IMR-90 (cell line): ENCODE measurements at regions not wholly inside any gene's neighbourhood (a gene's known extent, or its start where the extent isn't known, plus 50 kb on each side); places are given as distances from the start of the nearest gene placed in this dataset.
A peak's percentile ranks its signal among the peaks of the same experiment; 100 is the strongest.

Experiments used
- ATAC-seq: fragments of 200-7000 bp; cut with Tn5 transposase; 2 replicates; pipeline ENCODE4 v1.9.1; 2020; ENCODE audit warnings: low read depth, mild to moderate bottlenecking, moderate library complexity
- BruUV-seq: library from RNA; stranded (reverse); fragments of 400-500 nt; replicated peaks from 2 replicates; lab custom pipeline; 2021; lab: Mats Ljungman, UMichigan
- CTCF ChIA-PET: fragments of 300-600 bp; formaldehyde crosslinking; extraction: SDS; loops from one replicate; lab custom pipeline; 2021; ENCODE audit warnings: antibody characterized with exemption; lab: Yijun Ruan, JAX
- POLR2A ChIA-PET: fragments of 300-600 bp; sonication (Branson Sonifier 250); formaldehyde crosslinking; loops from one replicate; lab custom pipeline; 2022; ENCODE audit warnings: antibody characterized with exemption; ENCODE audit not compliant: unreplicated experiment; lab: Charles Lee
- DNase-seq: peaks from one replicate; pipeline ENCODE4 v3.0.0; 2013
- H2AFZ ChIP-seq: replicated peaks from 2 replicates; pipeline ENCODE3; 2013; ENCODE audit warnings: low read length, mild to moderate bottlenecking; ENCODE audit not compliant: poor library complexity
- H2AK5ac ChIP-seq: 2 replicates; pipeline ENCODE4 v1.6.1; 2013; ENCODE audit warnings: low read depth, low read length, inconsistent platforms
- H2AK9ac ChIP-seq: replicated peaks from 2 replicates; pipeline ENCODE3; 2013; ENCODE audit warnings: mild to moderate bottlenecking, low read depth, low read length, moderate library complexity; ENCODE audit not compliant: poor library complexity
- H2BK120ac ChIP-seq: 2 replicates; pipeline ENCODE4 v1.6.1; 2013; ENCODE audit warnings: low read depth, low read length, inconsistent platforms
- H2BK15ac ChIP-seq: 3 replicates; pipeline ENCODE4 v1.6.1; 2013; ENCODE audit warnings: low read depth, low read length, inconsistent platforms
- H2BK20ac ChIP-seq: 2 replicates; pipeline ENCODE4 v1.6.1; 2013; ENCODE audit warnings: low read depth, mild to moderate bottlenecking, inconsistent platforms, low read length, moderate library complexity
- H2BK5ac ChIP-seq: 2 replicates; pipeline ENCODE4 v1.6.1; 2013; ENCODE audit warnings: mild to moderate bottlenecking, low read depth, low read length, inconsistent platforms; ENCODE audit not compliant: poor library complexity, severe bottlenecking
- H3K14ac ChIP-seq: replicated peaks from 2 replicates; pipeline ENCODE4 v1.6.1; 2013; ENCODE audit warnings: low read depth, low read length, inconsistent platforms
- H3K18ac ChIP-seq: 2 replicates; pipeline ENCODE4 v1.6.1; 2013; ENCODE audit warnings: low read depth, low read length, control low read depth
- H3K23ac ChIP-seq: 2 replicates; pipeline ENCODE4 v1.6.1; 2013; ENCODE audit warnings: low read depth, low read length, inconsistent platforms
- H3K27ac ChIP-seq: 2 replicates; pipeline ENCODE4 v1.5.1; 2013; ENCODE audit warnings: mild to moderate bottlenecking, control low read depth, low read length; ENCODE audit not compliant: insufficient read depth
- H3K27me3 ChIP-seq: 2 replicates; pipeline ENCODE4 v1.6.1; 2013; ENCODE audit warnings: low read length; ENCODE audit not compliant: control insufficient read depth, insufficient read depth
- H3K36me3 ChIP-seq: 2 replicates; pipeline ENCODE4 v1.6.1; 2013; ENCODE audit warnings: low read length, mixed read lengths; ENCODE audit not compliant: control insufficient read depth, insufficient read depth
- H3K4ac ChIP-seq: 2 replicates; pipeline ENCODE4 v1.6.1; 2013; ENCODE audit warnings: low read depth, low read length, inconsistent platforms
- H3K4me1 ChIP-seq: 2 replicates; pipeline ENCODE4 v1.6.1; 2013; ENCODE audit warnings: low read length, mixed read lengths; ENCODE audit not compliant: control insufficient read depth, insufficient read depth
- H3K4me2 ChIP-seq: 2 replicates; pipeline ENCODE4 v1.6.1; 2013; ENCODE audit warnings: low read depth, mild to moderate bottlenecking, control low read depth, low read length, moderate library complexity
- H3K4me3 ChIP-seq: 2 replicates; pipeline ENCODE4 v1.5.1; 2013; ENCODE audit warnings: low read depth, mild to moderate bottlenecking, control low read depth, low read length, moderate library complexity; ENCODE audit not compliant: insufficient read depth
- H3K56ac ChIP-seq: 2 replicates; pipeline ENCODE4 v1.6.1; 2013; ENCODE audit warnings: low read length, inconsistent platforms; ENCODE audit not compliant: insufficient read depth; ENCODE audit errors: extremely low read depth
- H3K79me1 ChIP-seq, 2 experiments: 2 replicates each; pipeline ENCODE4 v1.6.1; 2013; ENCODE audit warnings: low read length in 2 of 2, inconsistent platforms in 1 of 2, low read depth in 1 of 2
- H3K9ac ChIP-seq: 2 replicates; pipeline ENCODE4 v1.6.1; 2013; ENCODE audit warnings: low read depth, low read length, control low read depth
- H3K9me1 ChIP-seq: 2 replicates; pipeline ENCODE4 v1.6.1; 2013; ENCODE audit warnings: low read length, inconsistent platforms; ENCODE audit not compliant: insufficient read depth
- H3K9me3 ChIP-seq: 2 replicates; pipeline ENCODE4 v1.6.1; 2013; ENCODE audit warnings: low read length; ENCODE audit not compliant: control insufficient read depth, insufficient read depth
- H4K20me1 ChIP-seq: 2 replicates; pipeline ENCODE4 v1.6.1; 2013; ENCODE audit warnings: low read length, inconsistent platforms; ENCODE audit not compliant: insufficient read depth
- H4K5ac ChIP-seq: 2 replicates; pipeline ENCODE4 v1.6.1; 2013; ENCODE audit warnings: mild to moderate bottlenecking, low read depth, low read length, control low read depth
- H4K8ac ChIP-seq, 2 experiments: 2 replicates each; pipeline ENCODE4 v1.6.1; 2013; ENCODE audit warnings: low read depth in 2 of 2, low read length in 2 of 2, control low read depth in 1 of 2, inconsistent platforms in 1 of 2
- H4K91ac ChIP-seq: 2 replicates; pipeline ENCODE4 v1.6.1; 2013; ENCODE audit warnings: low read depth, low read length, inconsistent platforms; ENCODE audit not compliant: insufficient read depth
- BHLHE40 ChIP-seq: fragments of 150-350 bp; IDR thresholded peaks from 2 replicates; pipeline ENCODE4 v1.6.1; 2016; ENCODE audit warnings: mild to moderate bottlenecking, low read depth, low read length
- CEBPB ChIP-seq: IDR thresholded peaks from 2 replicates; pipeline ENCODE4 v1.6.1; 2012; ENCODE audit warnings: low read depth, low read length, improper control_type of control experiment
- CHD1 ChIP-seq: IDR thresholded peaks from 2 replicates; pipeline ENCODE4 v1.6.1; 2012; ENCODE audit warnings: low read depth, low read length, improper control_type of control experiment
- FOS ChIP-seq: fragments of 150-350 bp; IDR thresholded peaks from 2 replicates; pipeline ENCODE4 v1.6.1; 2016; ENCODE audit warnings: low read depth, low read length
- MAFK ChIP-seq: IDR thresholded peaks from 2 replicates; pipeline ENCODE4 v1.6.1; 2012; ENCODE audit warnings: low read depth, low read length, improper control_type of control experiment
- MAZ ChIP-seq: IDR thresholded peaks from 2 replicates; pipeline ENCODE4 v1.6.1; 2012; ENCODE audit warnings: low read depth, mild to moderate bottlenecking, low read length, improper control_type of control experiment, moderate library complexity, borderline replicate concordance
- MXI1 ChIP-seq: IDR thresholded peaks from 2 replicates; pipeline ENCODE4 v1.6.1; 2012; ENCODE audit warnings: low read depth, mild to moderate bottlenecking, low read length, moderate library complexity, borderline replicate concordance
- NFE2L2 ChIP-seq: fragments of 150-350 bp; IDR thresholded peaks from 2 replicates; pipeline ENCODE4 v1.6.1; 2016; ENCODE audit warnings: low read depth, mild to moderate bottlenecking, low read length
- POLR2A ChIP-seq: IDR thresholded peaks from 2 replicates; pipeline ENCODE4 v1.6.1; 2012; ENCODE audit warnings: mild to moderate bottlenecking, low read depth, low read length
- RAD21 ChIP-seq: IDR thresholded peaks from 2 replicates; pipeline ENCODE4 v1.6.1; 2012; ENCODE audit warnings: low read length, improper control_type of control experiment
- RCOR1 ChIP-seq: IDR thresholded peaks from 2 replicates; pipeline ENCODE4 v1.6.1; 2012; ENCODE audit warnings: mild to moderate bottlenecking, low read length, improper control_type of control experiment; ENCODE audit not compliant: insufficient replicate concordance
- RFX5 ChIP-seq: IDR thresholded peaks from 2 replicates; pipeline ENCODE4 v1.8.0; 2012; ENCODE audit warnings: low read depth, mild to moderate bottlenecking, low read length, moderate library complexity
- SMC3 ChIP-seq: fragments of 150-350 bp; IDR thresholded peaks from 2 replicates; pipeline ENCODE4 v1.6.1; 2016; ENCODE audit warnings: low read depth, mild to moderate bottlenecking, antibody characterized with exemption, low read length, moderate library complexity
- USF2 ChIP-seq: fragments of 150-350 bp; IDR thresholded peaks from 2 replicates; pipeline ENCODE4 v1.6.1; 2017; ENCODE audit warnings: mild to moderate bottlenecking, antibody characterized with exemption, low read length, low read depth
- WGBS, 2 experiments: methylation state at CpG; one replicate each; pipeline versions ENCODE4 v1.1.5 to v1.1.7; 2013; ENCODE audit warnings: missing lambda C conversion rate in 2 of 2; ENCODE audit not compliant: insufficient read length in 1 of 2; ENCODE audit errors: extremely low coverage in 2 of 2; 5-methylcytosine and 5-hydroxymethylcytosine counted together
- dilution Hi-C: fragments of 300-500 bp; cut with HindIII; formaldehyde crosslinking; loops from one replicate; pipeline ENCODE4 v1.14.3; 2018; ENCODE audit warnings: low sequenced_read_pairs; ENCODE audit not compliant: unreplicated experiment
- in situ Hi-C: fragments of 300-500 bp; cut with MboI; formaldehyde crosslinking; loops from 3 replicates; pipeline ENCODE4 v1.14.3; 2019; ENCODE audit warnings: low sequenced_read_pairs, inconsistent platforms, mixed read lengths
- intact Hi-C: fragments of 100-400 bp; cut with micrococcal nuclease; formaldehyde crosslinking; loops from 2 replicates; pipeline ENCODE4 v1.10.0; 2022
- TF ChIP-seq, protein P1 (sequence below): fragments of 150-350 bp; IDR thresholded peaks from 2 replicates; pipeline ENCODE4 v1.6.1; 2016; ENCODE audit warnings: low read depth, mild to moderate bottlenecking, low read length, moderate library complexity, borderline replicate concordance

DNA sequence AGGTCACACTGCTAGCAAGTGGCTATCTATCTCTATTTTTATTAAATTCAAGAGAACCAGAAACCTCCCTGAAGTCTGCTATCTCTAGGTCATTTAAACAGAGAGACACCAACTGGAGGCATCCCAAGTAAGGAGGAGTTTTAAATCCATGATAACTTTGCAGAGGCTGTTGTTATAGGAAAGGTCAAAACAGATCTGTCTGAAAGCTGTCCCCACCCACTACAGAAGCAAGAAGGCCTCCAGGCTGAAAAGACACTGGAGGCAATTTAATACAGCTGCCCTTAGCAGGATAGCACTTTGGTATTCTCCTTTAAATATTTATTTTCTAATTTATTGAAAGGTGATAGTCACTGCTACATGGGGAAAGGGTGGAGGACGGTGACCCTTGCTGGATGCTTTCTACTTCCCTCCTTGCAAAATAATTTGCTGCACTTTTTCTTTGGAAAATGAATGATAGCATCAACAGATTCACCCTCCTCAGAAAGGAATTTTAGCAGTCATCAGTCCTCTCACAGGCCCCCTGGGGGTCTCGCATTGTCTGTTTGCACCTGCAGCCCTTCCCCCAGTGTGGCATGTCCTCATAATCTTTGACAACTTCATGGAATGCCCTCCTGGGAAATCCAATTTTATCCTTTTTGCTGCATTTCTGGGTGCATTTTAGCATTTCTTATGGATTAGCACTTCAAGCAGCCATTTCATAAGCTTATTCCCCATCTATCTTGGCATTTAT is 429.5 kb upstream of the TNP1 start:
- H2AK9ac ChIP-seq: no peak overlapping the region
- intact Hi-C loops (loop anchor here (5.0 kb wide), 1 partner anchor 93 kb away; no protein-coding TSS in a partner anchor), in situ Hi-C loops (loop anchor here (10.0 kb wide), 2 partner anchors 215 to 595 kb away; partner anchors contain the start of gene IGFBP5), dilution Hi-C loops (no loop called here)
- peak overlapping the region; percentile 89 for H3K18ac ChIP-seq
- peaks cover 15 to 16% of the 10 kb centered on the region in 2 experiments; a peak in 3 of 4 replicates for H3K79me1 ChIP-seq
- peaks cover 5% of the 10 kb centered on the region; the same call in 1 of the 2 replicates for H3K36me3 ChIP-seq
- H4K20me1 ChIP-seq: no peaks in the 10 kb centered on the region
- H3K9ac ChIP-seq: peak overlapping the region; percentile 43
- H2BK120ac ChIP-seq: peak overlapping the region; percentile 99
- no peak overlapping the region for H3K4me3 ChIP-seq
- no peak overlapping the region for H3K4me2 ChIP-seq
- peak overlapping the region; percentile 73 for H3K4ac ChIP-seq
- H4K8ac ChIP-seq: peak overlapping the region; percentile 78 to 93
- ATAC-seq (no peak), DNase-seq (peak; percentile 39)
- H3K14ac ChIP-seq: peak overlapping the region; percentile 77
- H2AK5ac ChIP-seq: peak overlapping the region; percentile 32; the same call in 1 of the 2 replicates
- ChIA-PET POLR2A (interaction anchor here (1.1 kb wide), 1 partner anchor 596 kb away, joined by 3 read pairs; no protein-coding TSS in a partner anchor), CTCF (no interaction called here)
- H4K91ac ChIP-seq: peak overlapping the region; percentile 90
- peaks cover 16% of the 10 kb centered on the region for H3K9me1 ChIP-seq
- no peaks in the 10 kb centered on the region for H3K27me3 ChIP-seq
- peak overlapping the region; percentile 82 for H2BK20ac ChIP-seq
- peak overlapping the region; percentile 56 for H4K5ac ChIP-seq
- peak overlapping the region; percentile 20; the same call in 1 of the 2 replicates for H3K56ac ChIP-seq
- peak overlapping the region; percentile 78; the same call in 2 of the 3 replicates for H2BK15ac ChIP-seq
- H3K9me3 ChIP-seq: no peaks in the 10 kb centered on the region
- no peak overlapping the region for H2AFZ ChIP-seq
- WGBS, 2 experiments: 100% methylated on average over 1 of the region's 2 CpGs; no CpG with 5 or more reads in 1 of the 2 experiments
- peak overlapping the region; percentile 69; the same call in 1 of the 2 replicates for H3K27ac ChIP-seq
- H3K4me1 ChIP-seq: peaks cover 28% of the 10 kb centered on the region
- peak overlapping the region; percentile 10; the same call in 1 of the 2 replicates for H3K23ac ChIP-seq
- H2BK5ac ChIP-seq: peak overlapping the region; percentile 95
- no TSS peak for BruUV-seq
- TF ChIP-seq POLR2A (no peak), FOS (no peak), RAD21 (no peak), MXI1 (no peak), RFX5 (no peak), SMC3 (no peak), NFE2L2 (no peak), BHLHE40 (no peak), CEBPB (no peak), MAZ (no peak), USF2 (no peak), CHD1 (no peak), RCOR1 (no peak), MAFK (no peak)
- TF ChIP-seq, protein P1, sequence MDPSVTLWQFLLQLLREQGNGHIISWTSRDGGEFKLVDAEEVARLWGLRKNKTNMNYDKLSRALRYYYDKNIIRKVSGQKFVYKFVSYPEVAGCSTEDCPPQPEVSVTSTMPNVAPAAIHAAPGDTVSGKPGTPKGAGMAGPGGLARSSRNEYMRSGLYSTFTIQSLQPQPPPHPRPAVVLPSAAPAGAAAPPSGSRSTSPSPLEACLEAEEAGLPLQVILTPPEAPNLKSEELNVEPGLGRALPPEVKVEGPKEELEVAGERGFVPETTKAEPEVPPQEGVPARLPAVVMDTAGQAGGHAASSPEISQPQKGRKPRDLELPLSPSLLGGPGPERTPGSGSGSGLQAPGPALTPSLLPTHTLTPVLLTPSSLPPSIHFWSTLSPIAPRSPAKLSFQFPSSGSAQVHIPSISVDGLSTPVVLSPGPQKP: no peak
